ENCODE measurements at regions not wholly inside any gene's neighbourhood (a gene's known extent, or its start where the extent isn't known, plus 50 kb on each side); places are given as distances from the start of the nearest gene placed in this dataset.

DNA sequence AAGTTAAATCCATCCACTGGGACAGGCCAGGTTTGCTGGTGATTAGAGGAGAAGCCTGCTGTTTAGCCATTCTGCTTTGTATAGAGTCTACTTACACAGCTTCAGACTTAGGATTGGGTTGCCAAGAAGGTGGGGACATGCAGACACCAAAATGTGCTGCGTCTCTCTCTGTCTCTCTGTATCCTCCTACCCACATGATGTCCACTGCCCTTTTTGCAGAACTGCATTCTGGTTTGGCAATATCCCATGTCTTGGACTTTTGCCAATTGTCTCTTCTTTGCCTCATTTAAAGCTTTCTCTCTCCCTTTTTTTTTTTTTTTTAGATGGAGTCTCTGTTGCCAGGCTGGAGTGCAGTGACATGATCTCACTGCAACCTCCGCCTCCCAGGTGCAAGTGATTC, 261.1 kb upstream of the FN1 start (continued):
- TF ChIP-seq, protein P1, sequence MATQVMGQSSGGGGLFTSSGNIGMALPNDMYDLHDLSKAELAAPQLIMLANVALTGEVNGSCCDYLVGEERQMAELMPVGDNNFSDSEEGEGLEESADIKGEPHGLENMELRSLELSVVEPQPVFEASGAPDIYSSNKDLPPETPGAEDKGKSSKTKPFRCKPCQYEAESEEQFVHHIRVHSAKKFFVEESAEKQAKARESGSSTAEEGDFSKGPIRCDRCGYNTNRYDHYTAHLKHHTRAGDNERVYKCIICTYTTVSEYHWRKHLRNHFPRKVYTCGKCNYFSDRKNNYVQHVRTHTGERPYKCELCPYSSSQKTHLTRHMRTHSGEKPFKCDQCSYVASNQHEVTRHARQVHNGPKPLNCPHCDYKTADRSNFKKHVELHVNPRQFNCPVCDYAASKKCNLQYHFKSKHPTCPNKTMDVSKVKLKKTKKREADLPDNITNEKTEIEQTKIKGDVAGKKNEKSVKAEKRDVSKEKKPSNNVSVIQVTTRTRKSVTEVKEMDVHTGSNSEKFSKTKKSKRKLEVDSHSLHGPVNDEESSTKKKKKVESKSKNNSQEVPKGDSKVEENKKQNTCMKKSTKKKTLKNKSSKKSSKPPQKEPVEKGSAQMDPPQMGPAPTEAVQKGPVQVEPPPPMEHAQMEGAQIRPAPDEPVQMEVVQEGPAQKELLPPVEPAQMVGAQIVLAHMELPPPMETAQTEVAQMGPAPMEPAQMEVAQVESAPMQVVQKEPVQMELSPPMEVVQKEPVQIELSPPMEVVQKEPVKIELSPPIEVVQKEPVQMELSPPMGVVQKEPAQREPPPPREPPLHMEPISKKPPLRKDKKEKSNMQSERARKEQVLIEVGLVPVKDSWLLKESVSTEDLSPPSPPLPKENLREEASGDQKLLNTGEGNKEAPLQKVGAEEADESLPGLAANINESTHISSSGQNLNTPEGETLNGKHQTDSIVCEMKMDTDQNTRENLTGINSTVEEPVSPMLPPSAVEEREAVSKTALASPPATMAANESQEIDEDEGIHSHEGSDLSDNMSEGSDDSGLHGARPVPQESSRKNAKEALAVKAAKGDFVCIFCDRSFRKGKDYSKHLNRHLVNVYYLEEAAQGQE (IDR thresholded peaks at IDR 0.05; ENCODE audit: low read depth, low read length) = no peak
- TF ChIP-seq KDM1A (IDR thresholded peaks at IDR 0.05; ENCODE audit: borderline replicate concordance) (no peak), STAT3 (IDR thresholded peaks at IDR 0.05; ENCODE audit: low read depth, low read length) (no peak), RUNX3 (IDR thresholded peaks at IDR 0.05; ENCODE audit: low read length) (no peak), SP1 (IDR thresholded peaks at IDR 0.05; ENCODE audit: low read depth, low read length) (no peak), RFX5 (IDR thresholded peaks at IDR 0.05; ENCODE audit: low read depth, low read length) (no peak), HDAC6 (IDR thresholded peaks at IDR 0.05; ENCODE audit: unreplicated experiment) (no peak), NBN (IDR thresholded peaks at IDR 0.05) (no peak)
- TF ChIP-seq, protein P2, sequence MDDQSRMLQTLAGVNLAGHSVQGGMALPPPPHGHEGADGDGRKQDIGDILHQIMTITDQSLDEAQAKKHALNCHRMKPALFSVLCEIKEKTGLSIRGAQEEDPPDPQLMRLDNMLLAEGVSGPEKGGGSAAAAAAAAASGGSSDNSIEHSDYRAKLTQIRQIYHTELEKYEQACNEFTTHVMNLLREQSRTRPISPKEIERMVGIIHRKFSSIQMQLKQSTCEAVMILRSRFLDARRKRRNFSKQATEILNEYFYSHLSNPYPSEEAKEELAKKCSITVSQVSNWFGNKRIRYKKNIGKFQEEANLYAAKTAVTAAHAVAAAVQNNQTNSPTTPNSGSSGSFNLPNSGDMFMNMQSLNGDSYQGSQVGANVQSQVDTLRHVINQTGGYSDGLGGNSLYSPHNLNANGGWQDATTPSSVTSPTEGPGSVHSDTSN (IDR thresholded peaks at IDR 0.05; ENCODE audit: insufficient replicate concordance, low read depth, low read length) = no peak
- TF ChIP-seq, protein P3, sequence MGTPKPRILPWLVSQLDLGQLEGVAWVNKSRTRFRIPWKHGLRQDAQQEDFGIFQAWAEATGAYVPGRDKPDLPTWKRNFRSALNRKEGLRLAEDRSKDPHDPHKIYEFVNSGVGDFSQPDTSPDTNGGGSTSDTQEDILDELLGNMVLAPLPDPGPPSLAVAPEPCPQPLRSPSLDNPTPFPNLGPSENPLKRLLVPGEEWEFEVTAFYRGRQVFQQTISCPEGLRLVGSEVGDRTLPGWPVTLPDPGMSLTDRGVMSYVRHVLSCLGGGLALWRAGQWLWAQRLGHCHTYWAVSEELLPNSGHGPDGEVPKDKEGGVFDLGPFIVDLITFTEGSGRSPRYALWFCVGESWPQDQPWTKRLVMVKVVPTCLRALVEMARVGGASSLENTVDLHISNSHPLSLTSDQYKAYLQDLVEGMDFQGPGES (IDR thresholded peaks at IDR 0.05) = no peak
